ENCODE measurements at regions not wholly inside any gene's neighbourhood (a gene's known extent, or its start where the extent isn't known, plus 50 kb on each side); places are given as distances from the start of the nearest gene placed in this dataset.
"Not testable (repeated sequence)": the region's sequence is repeated elsewhere in the genome, so short reads cannot be mapped to it uniquely, and the experiment has no call there.

- intact Hi-C loops (cut with DNase I) = no loop called here
- no peak overlapping the region for H3K4me3 ChIP-seq
- no peak for TF ChIP-seq CTCF (IDR thresholded peaks at IDR 0.05)
- no peaks in the 10 kb centered on the region for H3K27me3 ChIP-seq
- no peaks in the 10 kb centered on the region for H3K4me1 ChIP-seq
- H3K27ac ChIP-seq = no peak overlapping the region
- no peak for DNase-seq (ENCODE audit: low spot score in 2 of 2)
- no peaks in the 10 kb centered on the region for H3K9me3 ChIP-seq
- H3K36me3 ChIP-seq = no peaks in the 10 kb centered on the region
Measured at GRCh38 chr6:167669553-167669849, 157.2 kb upstream of the AFDN start.

- TF ChIP-seq CTCF (IDR thresholded peaks at IDR 0.05) = no peak
- H3K4me1 ChIP-seq = no peaks in the 10 kb centered on the region
- no peak for DNase-seq (ENCODE audit: low spot score in 2 of 2)
- intact Hi-C loops (cut with DNase I) = no loop called here
- no peaks in the 10 kb centered on the region for H3K36me3 ChIP-seq
- H3K27ac ChIP-seq = no peak overlapping the region
- H3K27me3 ChIP-seq = no peaks in the 10 kb centered on the region
- H3K9me3 ChIP-seq = no peaks in the 10 kb centered on the region
- no peak overlapping the region for H3K4me3 ChIP-seq
Measured at GRCh38 chr6:167669870-167670802, 156.6 kb upstream of the AFDN start.

DNA sequence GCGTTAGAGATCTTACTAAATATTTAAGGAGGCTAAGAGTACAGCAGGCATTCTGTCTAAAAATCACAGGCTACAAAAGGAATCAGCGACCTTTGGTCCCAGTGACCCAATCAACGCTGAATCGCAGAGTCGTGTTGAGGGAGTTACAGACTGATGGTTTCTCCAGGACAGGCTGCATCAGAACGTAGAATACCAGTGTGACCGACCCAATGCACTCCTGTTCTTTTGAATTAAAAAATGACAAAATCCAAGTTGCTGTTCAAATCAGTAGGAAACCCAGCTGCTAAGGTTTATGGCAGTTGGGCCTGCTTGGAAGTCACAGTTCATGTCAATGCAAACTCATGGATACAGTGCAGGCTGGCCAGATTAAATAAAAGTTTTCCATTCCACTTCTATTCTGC, 155.8 kb upstream of the AFDN start:
- H3K9me3 ChIP-seq = no peaks in the 10 kb centered on the region
- TF ChIP-seq CTCF (IDR thresholded peaks at IDR 0.05) = no peak
- no peak for DNase-seq (ENCODE audit: low spot score in 2 of 2)
- H3K4me1 ChIP-seq = no peaks in the 10 kb centered on the region
- no peaks in the 10 kb centered on the region for H3K36me3 ChIP-seq
- H3K27me3 ChIP-seq = no peaks in the 10 kb centered on the region
- no peak overlapping the region for H3K27ac ChIP-seq
- intact Hi-C loops (cut with DNase I) = loop anchor here (1.0 kb wide), 1 partner anchor 186 kb away; no protein-coding TSS in a partner anchor
- no peak overlapping the region for H3K4me3 ChIP-seq

DNA sequence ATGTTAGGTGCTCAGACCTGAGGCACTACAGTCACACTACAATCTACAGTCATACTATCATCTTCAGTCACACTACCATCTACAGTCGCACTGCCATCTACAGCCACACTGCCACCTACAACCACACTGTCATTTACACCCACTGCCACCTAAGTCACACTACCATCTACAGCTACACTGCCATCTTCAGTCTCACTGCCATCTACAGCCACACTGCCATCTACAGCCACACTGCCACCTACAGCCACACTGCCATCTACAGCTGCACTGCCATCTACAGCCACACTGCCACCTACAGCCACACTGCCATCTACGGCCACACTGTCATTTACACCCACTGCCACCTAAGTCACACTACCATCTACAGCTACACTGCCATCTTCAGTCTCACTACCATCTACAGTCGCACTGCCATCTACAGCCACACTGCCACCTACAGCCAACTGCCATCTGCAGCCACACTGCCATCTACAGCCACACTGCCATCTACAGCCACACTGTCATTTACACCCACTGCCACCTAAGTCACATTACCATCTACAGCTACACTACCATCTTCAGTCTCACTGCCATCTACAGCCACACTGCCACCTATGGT, 155.2 kb upstream of the AFDN start:
- intact Hi-C loops (cut with DNase I) = loop anchor here (1.0 kb wide), 1 partner anchor 186 kb away; no protein-coding TSS in a partner anchor
- peak in 2 of 3 experiments; percentile 18 to 34 for TF ChIP-seq CTCF (IDR thresholded peaks at IDR 0.05)
- not testable (repeated sequence) for DNase-seq (ENCODE audit: low spot score in 2 of 2); H3K27ac ChIP-seq; H3K4me3 ChIP-seq; H3K27me3 ChIP-seq; H3K36me3 ChIP-seq; H3K9me3 ChIP-seq; H3K4me1 ChIP-seq

DNA sequence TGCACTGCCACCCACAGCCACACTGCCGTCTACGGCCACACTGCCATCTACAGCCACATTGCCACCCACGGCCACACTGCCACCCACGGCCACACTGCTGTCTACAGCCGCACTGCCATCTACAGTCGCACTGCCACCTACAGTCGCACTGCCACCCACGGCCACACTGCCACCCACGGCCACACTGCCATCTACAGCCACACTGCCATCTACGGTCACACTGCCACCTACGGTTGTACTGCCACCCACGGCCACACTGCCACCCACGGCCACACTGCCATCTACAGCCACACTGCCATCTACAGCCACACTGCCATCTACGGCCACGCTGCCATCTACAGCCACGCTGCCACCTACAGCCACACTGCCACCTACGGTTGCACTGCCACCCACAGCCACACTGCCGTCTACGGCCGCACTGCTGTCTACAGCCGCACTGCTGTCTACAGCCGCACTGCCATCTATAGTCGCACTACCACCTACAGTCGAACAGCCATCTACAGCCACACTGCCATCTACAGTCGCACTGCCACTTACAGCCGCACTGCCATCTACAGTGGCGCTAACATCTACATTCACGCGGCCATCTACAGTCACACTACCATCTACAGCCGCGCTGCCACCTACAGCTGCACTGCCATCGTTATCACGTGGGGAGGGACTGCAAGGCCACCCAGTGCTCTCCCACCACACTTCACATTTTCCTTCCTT, 154.6 kb upstream of the AFDN start:
- H3K27me3 ChIP-seq = no peaks in the 10 kb centered on the region
- no peak for TF ChIP-seq CTCF (IDR thresholded peaks at IDR 0.05)

More for the DNA sequence above, 154.6 kb upstream of the AFDN start:
- DNase-seq (ENCODE audit: low spot score in 2 of 2) = no peak
- Histone ChIP-seq H3K36me3 (no peaks in the 10 kb centered on the region), H3K4me3 (no peak overlapping the region), H3K4me1 (no peaks in the 10 kb centered on the region), H3K9me3 (no peaks in the 10 kb centered on the region), H3K27ac (no peak overlapping the region)
- intact Hi-C loops (cut with DNase I) = loop anchor here (1.0 kb wide), 1 partner anchor 187 kb away; no protein-coding TSS in a partner anchor

Measured in ascending aorta (tissue), 2 donors.